Naive thymus-derived CD4-positive, alpha-beta T cell (primary cell): ENCODE measurements at regions not wholly inside any gene's neighbourhood (a gene's known extent, or its start where the extent isn't known, plus 50 kb on each side); places are given as distances from the start of the nearest gene placed in this dataset.

Experiments
- ATAC-seq: fragments of 150-1000 bp; cut with Tn5 transposase; 2 replicates; pipeline ENCODE4 v1.10.0; 2021; ENCODE audit warnings: mild to moderate bottlenecking, moderate library complexity
- CTCF ChIA-PET: fragments of 350-600 bp; sonication (Branson Sonifier 250); formaldehyde crosslinking; loops from one replicate; lab custom pipeline; 2021; ENCODE audit warnings: antibody characterized with exemption; lab: Charles Lee
- POLR2A ChIA-PET: fragments of 350-600 bp; sonication (Branson Sonifier 250); formaldehyde crosslinking; loops from one replicate; lab custom pipeline; 2021; ENCODE audit warnings: antibody characterized with exemption, inconsistent platforms; lab: Charles Lee
- DNase-seq, 9 donors: peaks; one replicate each; pipeline versions ENCODE4 v3.0.0 to v3.0.0-alpha.2; 2020 to 2022; ENCODE audit warnings: mixed read lengths in 1 of 9
- H3K27ac ChIP-seq: one replicate; pipeline ENCODE4 v1.7.0; 2013; ENCODE audit warnings: mild to moderate bottlenecking, low read depth, low read length, moderate library complexity
- H3K27me3 ChIP-seq, 2 donors: one replicate each; pipeline ENCODE4 v1.7.0; 2013; ENCODE audit warnings: low read length in 2 of 2, mild to moderate bottlenecking in 2 of 2, moderate library complexity in 2 of 2; ENCODE audit not compliant: control insufficient read depth in 2 of 2, insufficient read depth in 2 of 2
- H3K36me3 ChIP-seq, 3 experiments: 1 replicate in 2 of 3; 2 replicates in 1 of 3; pipeline ENCODE4 v1.7.0; 2013; ENCODE audit warnings: low read length in 3 of 3, mild to moderate bottlenecking in 3 of 3, moderate library complexity in 1 of 3; ENCODE audit not compliant: insufficient read depth in 3 of 3, control insufficient read depth in 2 of 3
- H3K4me1 ChIP-seq, 2 donors: one replicate each; pipeline ENCODE4 v1.7.0; 2013; ENCODE audit warnings: low read length in 2 of 2, mild to moderate bottlenecking in 2 of 2, moderate library complexity in 1 of 2; ENCODE audit not compliant: control insufficient read depth in 2 of 2, insufficient read depth in 2 of 2
- H3K4me3 ChIP-seq: 2 replicates; pipeline ENCODE4 v1.7.0; 2013; ENCODE audit warnings: mild to moderate bottlenecking, low read length
- H3K9me3 ChIP-seq, 3 experiments: 1 replicate in 2 of 3; 2 replicates in 1 of 3; pipeline ENCODE4 v1.7.0; 2013; ENCODE audit warnings: low read length in 3 of 3; ENCODE audit not compliant: control insufficient read depth in 2 of 3
- H3K27ac Mint-ChIP-seq, 9 donors: one replicate each; pipeline ENCODE4 v1.8.0; 2020 to 2022; ENCODE audit warnings: mixed read lengths in 9 of 9, mild to moderate bottlenecking in 8 of 9, moderate library complexity in 5 of 9, inconsistent platforms in 2 of 9
- H3K27me3 Mint-ChIP-seq, 5 donors: one replicate each; pipeline ENCODE4 v1.8.0; 2021 to 2022; ENCODE audit warnings: mixed read lengths in 5 of 5, mild to moderate bottlenecking in 1 of 5
- H3K36me3 Mint-ChIP-seq, 5 donors: one replicate each; pipeline ENCODE4 v1.8.0; 2020 to 2022; ENCODE audit warnings: mixed read lengths in 5 of 5, mild to moderate bottlenecking in 3 of 5, inconsistent platforms in 1 of 5
- H3K4me1 Mint-ChIP-seq, 7 donors: one replicate each; pipeline ENCODE4 v1.8.0; 2020 to 2022; ENCODE audit warnings: mixed read lengths in 7 of 7, mild to moderate bottlenecking in 3 of 7, inconsistent platforms in 1 of 7
- H3K4me3 Mint-ChIP-seq, 10 donors: one replicate each; pipeline ENCODE4 v1.8.0; 2020 to 2022; ENCODE audit warnings: mild to moderate bottlenecking in 10 of 10, mixed read lengths in 10 of 10, moderate library complexity in 6 of 10, inconsistent platforms in 2 of 10
- H3K9me3 Mint-ChIP-seq, 11 donors: one replicate each; pipeline ENCODE4 v1.8.0; 2020 to 2022; ENCODE audit warnings: mixed read lengths in 11 of 11, mild to moderate bottlenecking in 4 of 11, inconsistent platforms in 1 of 11, moderate library complexity in 1 of 11
- intact Hi-C, 2 donors: fragments of 100-400 bp; cut with micrococcal nuclease; formaldehyde crosslinking; loops; one replicate each; pipeline ENCODE4 v1.15.1; 2023

DNA sequence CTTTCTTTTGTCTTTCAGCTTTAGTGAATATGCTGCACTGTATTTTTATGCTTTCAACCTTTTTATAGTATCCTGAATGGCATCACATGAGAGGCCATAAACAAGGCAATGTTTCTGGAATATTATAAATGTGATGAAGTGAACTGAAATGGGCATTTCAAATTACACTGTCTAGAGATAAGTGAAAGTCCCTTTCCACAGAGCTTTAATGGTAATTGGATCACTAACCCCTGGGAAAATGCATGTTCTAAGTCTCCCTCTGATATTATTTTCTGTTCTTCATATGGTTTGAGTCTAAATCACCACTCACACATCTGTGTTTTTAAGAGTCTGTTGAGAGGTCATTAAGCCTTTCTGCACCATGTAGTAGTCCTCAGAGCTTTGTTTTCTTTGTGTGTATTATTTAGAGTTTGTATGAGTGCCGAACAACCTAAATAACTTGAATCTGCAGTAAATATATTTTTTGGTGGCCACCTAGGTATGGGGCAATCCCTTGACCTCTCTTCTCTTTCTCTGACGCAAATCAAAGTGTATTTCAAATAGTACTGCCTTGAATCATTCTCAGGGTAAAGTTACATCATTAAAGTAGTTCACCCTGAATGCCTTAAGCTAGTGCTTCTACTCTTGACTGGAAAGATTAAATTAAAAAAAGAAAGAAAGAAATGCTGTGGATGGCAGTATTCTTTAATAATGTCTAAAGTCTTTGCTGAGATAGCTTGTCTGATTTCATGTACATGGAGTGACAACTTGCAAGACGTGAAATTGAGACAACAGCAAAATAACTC lies 1931.0 kb upstream of the CDH6 start:
- CTCF ChIA-PET = interaction anchor here (0.8 kb wide), 1 partner anchor 149 kb away, joined by 4 read pairs; no protein-coding TSS in a partner anchor
- no peak overlapping the region for H3K27ac Mint-ChIP-seq
- intact Hi-C loops = no loop called here

DNA sequence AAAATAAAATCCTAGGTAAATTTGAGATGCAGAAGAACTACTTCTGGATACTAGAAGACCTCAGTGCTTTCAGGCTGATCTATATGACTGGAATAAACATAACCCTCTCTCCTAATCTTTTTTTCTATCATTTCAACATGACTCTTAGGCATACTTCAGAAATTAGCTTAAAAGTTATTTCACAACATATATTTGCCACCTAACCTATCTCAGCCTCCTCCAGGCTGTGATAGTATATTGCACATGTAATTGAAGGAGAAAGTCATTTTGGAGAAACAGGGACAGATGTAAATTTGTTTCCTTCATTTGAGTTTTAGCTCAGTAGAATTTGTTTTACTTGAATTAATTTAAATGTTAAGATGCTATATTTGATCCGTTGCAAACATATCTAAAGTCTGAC lies 1932.3 kb upstream of the CDH6 start:
- no peak overlapping the region for H3K4me3 ChIP-seq
- no peak overlapping the region for H3K27ac ChIP-seq
- H3K4me1 ChIP-seq = no peaks in the 10 kb centered on the region
- intact Hi-C loops = no loop called here
- Mint-ChIP-seq H3K27me3 (no peaks in the 10 kb centered on the region), H3K27ac (no peak overlapping the region), H3K4me3 (no peak overlapping the region), H3K4me1 (no peaks in the 10 kb centered on the region), H3K9me3 (peaks cover 1 to 14% (median 6%) of the 10 kb centered on the region in 11 donors), H3K36me3 (no peaks in the 10 kb centered on the region)
- DNase-seq = no peak
- no peak for ATAC-seq
- ChIA-PET POLR2A (no interaction called here), CTCF (no interaction called here)
- no peaks in the 10 kb centered on the region for H3K36me3 ChIP-seq
- no peaks in the 10 kb centered on the region for H3K9me3 ChIP-seq
- H3K27me3 ChIP-seq = no peaks in the 10 kb centered on the region

More for the DNA sequence above, 1931.0 kb upstream of the CDH6 start:
- Histone ChIP-seq H3K27ac (no peak overlapping the region), H3K9me3 (no peaks in the 10 kb centered on the region), H3K27me3 (no peaks in the 10 kb centered on the region), H3K4me3 (no peak overlapping the region), H3K4me1 (no peaks in the 10 kb centered on the region), H3K36me3 (no peaks in the 10 kb centered on the region)
- no peaks in the 10 kb centered on the region for H3K4me1 Mint-ChIP-seq
- ATAC-seq = no peak
- H3K27me3 Mint-ChIP-seq = no peaks in the 10 kb centered on the region
- POLR2A ChIA-PET = no interaction called here
- H3K9me3 Mint-ChIP-seq = peaks cover 1 to 20% (median 7%) of the 10 kb centered on the region in 11 donors
- H3K36me3 Mint-ChIP-seq = no peaks in the 10 kb centered on the region
- DNase-seq = no peak
- H3K4me3 Mint-ChIP-seq = no peak overlapping the region

DNA sequence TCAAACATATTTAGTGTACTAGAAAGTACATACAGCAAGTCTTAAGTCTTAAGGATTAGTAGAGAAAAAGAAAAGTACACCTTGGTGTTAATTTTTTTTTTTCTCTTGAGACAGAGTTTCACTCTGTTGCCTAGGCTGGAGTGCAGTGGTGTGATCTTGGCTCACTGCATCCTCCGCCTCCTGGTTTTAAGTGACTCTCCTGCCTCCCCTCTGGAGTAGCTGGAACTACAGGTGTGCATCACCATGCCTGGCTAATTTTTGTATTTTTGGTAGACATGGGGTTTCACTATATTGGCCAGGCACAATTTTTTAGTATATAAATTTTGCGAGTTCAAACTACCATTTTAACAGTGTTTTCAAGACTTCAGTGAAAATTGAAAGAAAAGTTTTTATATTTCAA lies 1941.1 kb upstream of the CDH6 start:
- Mint-ChIP-seq H3K9me3 (peaks cover 0 to 16% (median 0%) of the 10 kb centered on the region in 11 donors), H3K36me3 (no peaks in the 10 kb centered on the region), H3K27me3 (no peaks in the 10 kb centered on the region), H3K27ac (no peak overlapping the region), H3K4me3 (no peak overlapping the region), H3K4me1 (no peaks in the 10 kb centered on the region)
- Histone ChIP-seq H3K27me3 (no peaks in the 10 kb centered on the region), H3K4me3 (no peak overlapping the region), H3K9me3 (no peaks in the 10 kb centered on the region), H3K36me3 (no peaks in the 10 kb centered on the region), H3K27ac (no peak overlapping the region), H3K4me1 (no peaks in the 10 kb centered on the region)
- ATAC-seq (no peak), DNase-seq (no peak)
- CTCF ChIA-PET = no interaction called here
- intact Hi-C loops = no loop called here
- POLR2A ChIA-PET = no interaction called here

DNA sequence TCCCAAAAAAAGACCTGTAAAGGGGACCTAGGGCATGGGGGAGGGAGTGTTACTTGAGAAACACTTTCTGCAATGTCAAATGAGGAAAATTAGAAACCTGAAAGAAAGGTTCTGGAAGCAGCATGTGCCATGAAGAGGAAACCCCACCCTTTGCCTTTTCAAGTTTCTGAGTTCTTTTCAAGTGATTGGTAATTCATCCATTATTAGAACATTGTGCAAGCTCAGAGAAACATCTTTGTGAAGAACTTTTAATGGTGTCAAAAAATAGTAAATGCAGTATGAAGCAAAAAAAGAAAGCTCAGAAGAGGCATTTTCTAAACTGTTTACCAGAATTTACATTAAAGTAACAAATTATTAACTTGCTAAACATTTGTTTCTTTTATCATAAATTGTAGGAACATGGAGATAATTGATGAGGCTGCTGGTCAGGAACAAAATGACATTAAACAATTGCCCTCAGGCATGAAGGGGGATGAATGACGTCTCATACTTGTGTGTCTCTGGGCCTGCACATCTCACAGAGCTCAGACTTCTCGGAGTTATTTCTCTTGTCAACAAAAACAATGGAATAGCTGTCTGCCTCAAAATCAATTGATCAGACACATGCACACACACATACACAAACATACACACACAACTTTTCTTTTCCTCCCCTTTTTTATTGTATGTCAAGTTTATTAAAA lies 1946.0 kb upstream of the CDH6 start:
- Mint-ChIP-seq H3K36me3 (no peaks in the 10 kb centered on the region), H3K27ac (no peak overlapping the region), H3K4me1 (no peaks in the 10 kb centered on the region), H3K4me3 (no peak overlapping the region), H3K9me3 (peaks cover 2 to 39% (median 17%) of the 10 kb centered on the region in 11 donors), H3K27me3 (no peaks in the 10 kb centered on the region)
- ChIA-PET CTCF (no interaction called here), POLR2A (no interaction called here)
- intact Hi-C loops = no loop called here
- Histone ChIP-seq H3K4me1 (no peaks in the 10 kb centered on the region), H3K27me3 (no peaks in the 10 kb centered on the region), H3K4me3 (no peak overlapping the region), H3K9me3 (no peaks in the 10 kb centered on the region), H3K27ac (no peak overlapping the region), H3K36me3 (no peaks in the 10 kb centered on the region)
- ATAC-seq (no peak), DNase-seq (no peak)

DNA sequence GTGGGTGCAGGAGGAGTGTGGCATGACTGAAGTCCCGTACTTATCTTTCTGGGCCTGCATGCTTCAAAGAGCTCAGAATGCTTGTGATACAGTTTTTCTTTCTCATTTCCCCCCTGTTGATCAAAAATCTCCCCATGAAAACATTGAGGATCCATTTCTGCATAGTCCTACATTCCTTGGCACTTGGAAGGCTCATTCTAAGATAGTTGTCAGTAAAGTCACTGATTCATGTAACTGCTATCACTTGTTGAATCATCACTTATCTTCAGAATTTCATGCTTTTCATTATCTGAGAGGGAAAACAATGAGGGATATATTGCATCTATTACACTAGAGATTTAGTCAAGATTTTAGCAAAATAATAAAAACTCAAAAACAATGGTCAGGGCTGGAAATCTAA lies 1953.1 kb upstream of the CDH6 start:
- CTCF ChIA-PET = no interaction called here
- H3K27me3 Mint-ChIP-seq = no peaks in the 10 kb centered on the region

DNA sequence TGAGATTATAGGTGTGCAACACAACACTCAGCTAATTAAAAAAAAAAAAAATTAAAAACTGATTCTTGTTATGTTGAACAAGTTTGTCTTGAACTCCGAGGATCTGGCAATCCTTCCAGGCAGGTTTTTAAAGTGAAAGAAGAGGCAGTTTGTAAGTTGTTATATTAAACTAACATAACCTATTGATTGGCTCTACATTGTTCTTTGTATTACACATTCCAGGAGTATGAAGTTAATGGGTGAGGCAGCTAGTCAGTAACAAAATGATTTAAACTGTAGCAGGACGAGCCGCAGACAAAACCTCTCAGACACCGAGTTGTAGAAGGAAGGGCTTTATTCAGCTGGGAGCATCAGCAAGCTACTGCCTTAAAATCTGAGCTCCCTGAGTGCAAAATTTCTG lies 1953.9 kb upstream of the CDH6 start:
- no peaks in the 10 kb centered on the region for H3K4me1 ChIP-seq
- ChIA-PET CTCF (no interaction called here), POLR2A (no interaction called here)
- Mint-ChIP-seq H3K27ac (no peak overlapping the region), H3K27me3 (no peaks in the 10 kb centered on the region), H3K9me3 (peaks cover 0 to 32% (median 12%) of the 10 kb centered on the region in 11 donors), H3K4me1 (no peaks in the 10 kb centered on the region), H3K36me3 (no peaks in the 10 kb centered on the region), H3K4me3 (no peak overlapping the region)
- H3K9me3 ChIP-seq = no peaks in the 10 kb centered on the region
- H3K4me3 ChIP-seq = no peak overlapping the region
- no peak overlapping the region for H3K27ac ChIP-seq
- intact Hi-C loops = no loop called here
- ATAC-seq (no peak), DNase-seq (no peak)
- H3K27me3 ChIP-seq = no peaks in the 10 kb centered on the region
- no peaks in the 10 kb centered on the region for H3K36me3 ChIP-seq

More for the DNA sequence above, 1953.1 kb upstream of the CDH6 start:
- no peaks in the 10 kb centered on the region for H3K36me3 ChIP-seq
- no peaks in the 10 kb centered on the region for H3K9me3 ChIP-seq
- POLR2A ChIA-PET = no interaction called here
- H3K4me3 ChIP-seq = no peak overlapping the region
- no peaks in the 10 kb centered on the region for H3K27me3 ChIP-seq
- no peak for DNase-seq
- H3K4me1 Mint-ChIP-seq = no peaks in the 10 kb centered on the region
- H3K27ac ChIP-seq = no peak overlapping the region
- no peak overlapping the region for H3K4me3 Mint-ChIP-seq
- ATAC-seq = no peak
- intact Hi-C loops = no loop called here
- no peak overlapping the region for H3K27ac Mint-ChIP-seq
- no peaks in the 10 kb centered on the region for H3K4me1 ChIP-seq
- peaks cover 2 to 33% (median 14%) of the 10 kb centered on the region in 11 donors for H3K9me3 Mint-ChIP-seq
- no peaks in the 10 kb centered on the region for H3K36me3 Mint-ChIP-seq

DNA sequence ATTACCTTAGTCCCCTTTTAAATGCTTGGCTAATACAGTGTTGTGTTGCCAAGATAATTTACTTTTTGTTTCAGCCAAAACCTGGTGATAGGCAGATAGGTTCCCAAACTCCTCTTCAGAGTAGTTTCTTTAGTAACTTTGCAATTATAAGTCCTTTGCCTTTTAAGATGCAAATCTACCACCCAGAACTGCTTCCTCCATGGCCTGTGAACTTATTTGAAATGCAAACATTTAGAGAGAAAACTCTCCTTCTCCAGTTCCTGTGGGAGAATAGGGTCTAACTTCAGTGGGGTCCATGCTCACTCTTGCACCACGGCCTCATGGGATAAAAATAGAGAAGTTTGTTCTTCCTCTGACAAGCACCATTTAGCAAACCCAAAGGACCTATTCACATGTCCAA lies 1955.4 kb upstream of the CDH6 start:
- Mint-ChIP-seq H3K27me3 (no peaks in the 10 kb centered on the region), H3K27ac (no peak overlapping the region), H3K4me3 (no peak overlapping the region), H3K4me1 (no peaks in the 10 kb centered on the region), H3K36me3 (no peaks in the 10 kb centered on the region), H3K9me3 (peaks cover 0 to 20% (median 9%) of the 10 kb centered on the region in 11 donors)
- Histone ChIP-seq H3K4me1 (no peaks in the 10 kb centered on the region), H3K27ac (no peak overlapping the region), H3K4me3 (no peak overlapping the region), H3K36me3 (no peaks in the 10 kb centered on the region), H3K27me3 (no peaks in the 10 kb centered on the region), H3K9me3 (no peaks in the 10 kb centered on the region)
- ChIA-PET POLR2A (no interaction called here), CTCF (no interaction called here)
- ATAC-seq (no peak), DNase-seq (no peak)
- intact Hi-C loops = no loop called here
